Stimulated activated CD4-positive, alpha-beta T cell treated with anti-CD3 and anti-CD28 coated beads, TNF-alpha, amount 100 ng/mL, for 24 hours (primary cell): ENCODE measurements at regions not wholly inside any gene's neighbourhood (a gene's known extent, or its start where the extent isn't known, plus 50 kb on each side); places are given as distances from the start of the nearest gene placed in this dataset.

Experiments used
- DNase-seq, 3 experiments: peaks; one replicate each; pipeline ENCODE4 v3.0.0-alpha.2; 2020; ENCODE audit warnings: low read depth in 3 of 3

GRCh38 chr3:102529452-102529851, 94.6 kb downstream of the ZPLD1 start:
- DNase-seq: no peak

- DNase-seq: no peak
Observed at GRCh38 chr3:102530415-102531181, 95.8 kb downstream of the ZPLD1 start.

GRCh38 chr3:102531686-102532085, 96.9 kb downstream of the ZPLD1 start:
- DNase-seq: no peak

DNA sequence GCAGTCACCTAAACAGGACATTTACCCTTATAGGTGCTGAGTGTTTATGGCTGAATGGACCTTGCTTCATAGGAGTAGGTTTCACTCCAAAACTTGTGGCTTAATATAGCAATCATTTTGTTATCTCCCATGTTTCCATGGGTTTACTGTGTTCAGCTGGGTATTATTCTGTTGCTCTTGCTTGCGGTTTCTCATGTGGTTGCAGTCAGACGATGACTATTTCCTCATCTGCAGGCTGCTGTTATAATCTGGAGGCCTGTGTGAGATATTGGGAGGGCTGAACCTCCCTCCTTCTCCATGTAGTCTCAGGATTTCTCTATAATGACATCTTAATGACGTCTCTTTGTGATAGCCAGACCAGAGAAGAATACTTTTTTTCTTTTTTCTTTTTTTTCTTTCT, 98.1 kb downstream of the ZPLD1 start:
- DNase-seq: no peak

DNA sequence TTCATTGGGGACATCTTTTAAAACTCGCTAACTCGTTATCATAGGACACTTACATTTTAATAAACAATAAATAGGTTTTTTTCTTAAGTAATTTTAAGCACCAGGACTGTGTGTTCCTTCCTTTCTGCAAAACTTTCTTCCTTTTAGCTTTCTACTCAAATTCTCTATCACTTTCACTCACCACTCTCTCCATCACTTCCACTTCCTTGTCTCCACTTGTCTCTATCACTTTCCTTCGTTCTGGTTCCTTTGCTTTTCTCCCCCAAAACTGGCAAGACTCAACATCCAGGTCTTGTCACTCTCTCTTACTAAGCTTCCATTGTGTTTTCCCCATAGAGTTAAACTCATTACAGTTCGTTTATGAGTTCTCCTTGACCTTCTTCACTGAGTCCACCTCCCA, 99.0 kb downstream of the ZPLD1 start:
- DNase-seq: no peak

GRCh38 chr3:102536456-102536855, 101.6 kb downstream of the ZPLD1 start:
- DNase-seq: no peak

DNA sequence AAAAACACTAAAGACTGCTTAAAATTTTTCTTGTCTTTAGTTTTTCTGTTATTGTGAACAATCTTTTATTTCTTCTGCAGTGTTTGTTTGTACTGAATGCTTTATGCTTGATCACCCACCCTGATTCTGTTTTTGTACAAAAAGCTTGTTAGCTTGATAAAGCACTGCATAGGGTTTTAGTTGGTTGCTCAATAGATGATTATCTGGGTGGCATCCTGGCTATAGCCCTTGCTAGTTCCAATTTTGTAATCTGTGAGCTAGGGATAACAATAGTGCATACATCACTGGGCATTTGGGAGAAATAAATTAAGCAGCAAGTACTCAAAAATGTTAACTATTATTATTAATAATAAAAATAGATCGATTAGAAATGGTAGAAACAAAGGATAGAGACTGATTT, 102.3 kb downstream of the ZPLD1 start:
- DNase-seq: no peak

GRCh38 chr3:102544741-102545140, 109.9 kb downstream of the ZPLD1 start:
- no peak for DNase-seq

DNA sequence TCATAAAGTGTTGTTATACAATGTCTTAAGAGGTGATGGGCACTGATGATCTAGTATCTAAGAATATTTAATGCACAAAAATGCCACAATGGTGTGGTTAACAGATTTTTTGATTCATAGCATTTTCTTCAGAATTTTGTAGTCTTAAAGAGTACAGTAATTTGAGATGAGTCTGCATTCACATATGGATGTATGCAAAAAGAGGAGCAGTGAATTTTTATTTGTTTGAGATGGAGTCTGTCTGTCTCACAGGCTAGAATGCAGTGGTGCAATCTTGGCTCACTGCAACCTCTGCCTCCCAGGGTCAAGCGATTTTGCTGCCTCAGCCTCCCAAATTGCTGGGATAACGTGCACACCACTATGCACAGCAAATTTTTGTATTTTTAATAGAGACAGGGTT, 110.5 kb downstream of the ZPLD1 start:
- no peak for DNase-seq

GRCh38 chr3:102553876-102554275, 119.1 kb downstream of the ZPLD1 start:
- no peak for DNase-seq

DNA sequence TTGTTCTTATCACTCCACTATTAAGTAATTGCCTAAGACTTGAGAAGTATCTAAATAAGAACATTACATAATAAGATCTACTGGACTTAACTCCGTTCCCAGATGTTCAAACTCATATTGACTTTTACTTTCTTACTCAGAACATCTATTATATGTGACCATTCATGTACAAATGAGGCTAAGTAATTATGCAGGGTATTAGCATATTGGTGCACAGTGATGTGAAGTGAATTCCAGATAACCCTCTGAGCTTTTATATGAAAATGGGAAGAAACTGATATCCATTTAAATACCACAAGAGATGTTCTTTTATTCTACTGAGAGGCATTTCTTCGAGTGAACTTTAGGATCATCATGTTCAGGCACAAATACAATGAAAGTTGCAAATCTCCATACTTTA, 135.7 kb downstream of the ZPLD1 start:
- no peak for DNase-seq

DNA sequence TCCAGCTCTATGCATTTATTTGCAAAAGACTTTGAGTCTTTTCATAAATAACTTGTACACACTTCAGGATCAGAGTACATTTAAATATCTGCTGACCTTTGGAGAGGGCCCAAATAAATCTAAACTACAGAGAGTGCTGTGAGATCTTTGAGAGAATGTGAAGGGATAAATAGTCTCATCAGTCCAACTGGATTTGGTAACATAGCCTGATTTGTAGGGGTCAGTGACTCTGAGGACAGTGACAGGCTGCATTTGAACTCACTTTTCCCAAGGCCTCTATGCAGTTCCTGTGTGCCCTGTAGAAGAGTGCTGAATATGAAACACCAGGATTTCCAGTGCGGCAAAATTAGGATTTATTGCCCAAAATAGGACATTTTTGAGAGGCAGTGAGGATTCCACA, 136.2 kb downstream of the ZPLD1 start:
- no peak for DNase-seq

GRCh38 chr3:102571720-102572384, 137.0 kb downstream of the ZPLD1 start:
- no peak for DNase-seq

- DNase-seq: no peak
Observed at GRCh38 chr3:102573483-102574028, 138.7 kb downstream of the ZPLD1 start.

DNA sequence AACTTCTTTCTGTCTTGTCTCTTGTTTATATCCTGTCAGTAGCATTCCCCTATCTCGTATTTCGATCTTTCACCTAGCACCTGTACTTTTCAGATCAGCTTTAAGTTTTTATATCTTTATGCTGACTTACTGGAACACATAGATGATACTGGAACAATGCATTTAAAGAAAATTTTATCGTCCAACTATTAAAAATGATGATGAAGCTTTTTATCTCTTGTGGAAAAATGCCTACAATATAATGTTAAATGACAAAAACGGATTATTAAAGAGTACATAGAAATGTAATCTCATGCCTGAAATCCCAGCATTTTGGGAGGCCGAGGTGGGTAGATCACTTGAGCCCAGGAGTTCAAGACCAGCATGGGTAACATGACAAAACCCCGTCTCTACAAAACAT, 139.5 kb downstream of the ZPLD1 start:
- no peak for DNase-seq

GRCh38 chr3:102576651-102577050, 141.8 kb downstream of the ZPLD1 start:
- DNase-seq: no peak

- no peak for DNase-seq
Observed at GRCh38 chr3:102577082-102577789, 142.4 kb downstream of the ZPLD1 start.

GRCh38 chr3:102580760-102581159, 145.9 kb downstream of the ZPLD1 start:
- no peak for DNase-seq

- no peak for DNase-seq
Observed at GRCh38 chr3:102586485-102586884, 151.7 kb downstream of the ZPLD1 start.

DNA sequence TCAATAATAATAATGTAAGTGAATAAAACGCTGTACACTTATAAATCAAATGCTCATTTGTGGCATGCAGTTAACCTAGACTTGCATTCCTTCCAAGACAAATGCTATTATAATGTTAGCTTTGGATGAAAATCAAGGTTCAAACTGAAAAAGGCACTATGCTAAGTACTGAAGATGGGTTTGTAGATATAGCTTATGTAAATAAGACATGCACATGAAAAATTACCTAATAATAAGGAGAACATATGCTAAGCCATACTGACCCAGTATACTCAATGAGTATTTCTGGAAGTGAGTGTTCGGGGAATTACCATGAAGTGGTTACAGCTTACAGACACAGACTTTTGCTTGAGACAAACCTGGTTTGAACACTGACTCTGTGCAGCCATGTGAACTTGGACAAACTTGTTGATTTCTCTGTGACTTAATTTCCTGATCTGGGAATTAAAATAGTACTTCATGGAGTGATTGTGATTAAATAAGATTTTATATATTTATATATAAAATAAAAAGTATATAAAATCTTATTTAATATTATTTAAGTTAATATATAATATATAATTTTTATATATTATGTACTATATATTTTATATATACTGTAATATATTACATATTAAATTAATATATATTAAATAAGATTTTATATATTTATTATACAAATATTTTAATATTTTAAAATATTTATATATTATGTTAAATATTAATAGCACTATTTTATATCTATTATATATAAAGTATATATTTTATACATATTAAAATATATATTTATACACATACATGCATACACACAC, 159.2 kb downstream of the ZPLD1 start:
- DNase-seq: no peak

DNA sequence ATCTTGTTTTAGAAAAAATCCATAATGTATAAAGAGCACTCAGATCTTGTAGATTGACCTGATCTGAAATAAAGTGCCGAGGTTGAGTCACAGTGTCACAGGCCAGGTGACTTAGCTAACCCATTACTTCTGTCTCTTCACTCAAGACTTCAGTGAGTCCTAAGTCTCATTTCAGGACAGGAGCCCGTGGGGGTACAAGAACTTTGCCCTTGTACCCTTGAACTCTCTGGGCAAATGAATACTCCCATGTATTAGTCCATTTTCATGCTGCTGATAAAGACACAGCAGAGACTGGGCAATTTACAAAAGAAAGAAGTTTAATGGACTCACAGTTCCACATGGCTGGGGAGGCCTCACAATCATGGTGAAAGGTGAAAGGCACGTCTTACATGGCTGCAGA, 160.2 kb downstream of the ZPLD1 start:
- DNase-seq: no peak
